B cell (primary cell): ENCODE measurements at regions not wholly inside any gene's neighbourhood (a gene's known extent, or its start where the extent isn't known, plus 50 kb on each side); places are given as distances from the start of the nearest gene placed in this dataset.

Experiments
- ATAC-seq: fragments of 200-7000 bp; cut with Tn5 transposase; one replicate; pipeline ENCODE4 v1.10.0; 2021; ENCODE audit warnings: low read depth, mild to moderate bottlenecking, moderate number of reproducible peaks, moderate library complexity
- CTCF ChIA-PET: fragments of 350-600 bp; sonication (Branson Sonifier 250); formaldehyde crosslinking; loops from one replicate; lab custom pipeline; 2021; ENCODE audit warnings: antibody characterized with exemption, inconsistent platforms; lab: Charles Lee
- POLR2A ChIA-PET: fragments of 350-600 bp; sonication (Branson Sonifier 250); formaldehyde crosslinking; loops from one replicate; lab custom pipeline; 2021; ENCODE audit warnings: antibody characterized with exemption; lab: Charles Lee
- DNase-seq: peaks from one replicate; pipeline ENCODE4 v3.0.0; 2013
- H2AFZ ChIP-seq: 2 replicates; pipeline ENCODE4 v1.6.1; 2012; ENCODE audit warnings: mild to moderate bottlenecking, low read depth, low read length; ENCODE audit not compliant: insufficient read depth, poor library complexity, severe bottlenecking
- H3K27ac ChIP-seq, 2 donors: 1 replicate in 1 of 2; 2 replicates in 1 of 2; pipeline ENCODE4 v1.5.1; 2012 to 2013; ENCODE audit warnings: low read length in 2 of 2, mild to moderate bottlenecking in 2 of 2, moderate library complexity in 1 of 2
- H3K27me3 ChIP-seq, 4 experiments: fragments of 200-600 bp in 1 of 4; sonication (generic) in 1 of 4; replicated peaks in 1 of 4; 1 replicate in 2 of 4; 2 replicates in 2 of 4; pipeline versions ENCODE4 v1.6.1 to v1.7.0; 2013 to 2016; ENCODE audit warnings: low read length in 3 of 4, mild to moderate bottlenecking in 2 of 4, mixed read lengths in 1 of 4, moderate library complexity in 1 of 4; ENCODE audit not compliant: insufficient read depth in 4 of 4, control insufficient read depth in 3 of 4; ENCODE audit errors: control extremely low read depth in 1 of 4
- H3K36me3 ChIP-seq, 2 experiments: replicated peaks in 1 of 2; 1 replicate in 1 of 2; 2 replicates in 1 of 2; pipeline versions ENCODE4 v1.6.1 to v1.7.1; 2013; ENCODE audit warnings: low read length in 1 of 2; ENCODE audit not compliant: insufficient read depth in 2 of 2, control insufficient read depth in 1 of 2; ENCODE audit errors: control extremely low read depth in 1 of 2, extremely low read depth in 1 of 2
- H3K4me1 ChIP-seq, 2 donors: fragments of 200-600 bp in 1 of 2; sonication (generic) in 1 of 2; 1 replicate in 1 of 2; 2 replicates in 1 of 2; pipeline versions ENCODE4 v1.5.1 to v1.6.1; 2013 to 2017; ENCODE audit warnings: low read length in 2 of 2; ENCODE audit not compliant: control insufficient read depth in 2 of 2, insufficient read depth in 2 of 2
- H3K4me2 ChIP-seq: replicated peaks from 2 replicates; pipeline ENCODE3; 2012; ENCODE audit warnings: mild to moderate bottlenecking, low read depth, low read length; ENCODE audit not compliant: poor library complexity, severe bottlenecking
- H3K4me3 ChIP-seq, 5 experiments: fragments of 200-600 bp in 1 of 5; sonication (generic) in 1 of 5; 1 replicate in 3 of 5; 2 replicates in 2 of 5; pipeline versions ENCODE4 v1.5.1 to v1.7.0; 2011 to 2016; ENCODE audit warnings: low read length in 4 of 5, mild to moderate bottlenecking in 4 of 5, low read depth in 2 of 5, control low read depth in 1 of 5, moderate library complexity in 1 of 5; ENCODE audit not compliant: insufficient read depth in 1 of 5; ENCODE audit errors: control extremely low read depth in 1 of 5, extremely low read depth in 1 of 5
- H3K79me2 ChIP-seq: fragments of 200-600 bp; sonication (generic); one replicate; pipeline ENCODE4 v1.6.0; 2016; ENCODE audit warnings: low read length; ENCODE audit not compliant: control insufficient read depth, insufficient read depth
- H3K9ac ChIP-seq: fragments of 200-600 bp; sonication (generic); 2 replicates; pipeline ENCODE4 v1.6.1; 2017; ENCODE audit warnings: mild to moderate bottlenecking, low read length, moderate library complexity
- H3K9me3 ChIP-seq, 3 donors: one replicate each; pipeline versions ENCODE4 v1.6.1 to v1.7.1; 2013; ENCODE audit warnings: low read length in 2 of 3; ENCODE audit not compliant: control insufficient read depth in 2 of 3, insufficient read depth in 1 of 3; ENCODE audit errors: control extremely low read depth in 1 of 3
- H4K20me1 ChIP-seq: 2 replicates; pipeline ENCODE4 v1.6.0; 2012; ENCODE audit warnings: mild to moderate bottlenecking, low read length; ENCODE audit not compliant: insufficient read depth, control insufficient read depth, poor library complexity, severe bottlenecking
- H3K27ac Mint-ChIP-seq: one replicate; pipeline ENCODE4 v1.8.0; 2021; ENCODE audit warnings: mixed read lengths
- H3K27me3 Mint-ChIP-seq: one replicate; pipeline ENCODE4 v1.8.0; 2021; ENCODE audit warnings: mixed read lengths
- H3K4me1 Mint-ChIP-seq: one replicate; pipeline ENCODE4 v1.8.0; 2021; ENCODE audit warnings: mixed read lengths
- H3K4me3 Mint-ChIP-seq: one replicate; pipeline ENCODE4 v1.8.0; 2021; ENCODE audit warnings: mixed read lengths
- H3K9me3 Mint-ChIP-seq: one replicate; pipeline ENCODE4 v1.8.0; 2022; ENCODE audit warnings: mixed read lengths; ENCODE audit not compliant: insufficient read depth
- EZH2 ChIP-seq: IDR thresholded peaks from 2 replicates; pipeline ENCODE4 v1.6.1; 2012; ENCODE audit warnings: borderline replicate concordance, low read depth, mild to moderate bottlenecking, moderate library complexity, low read length; ENCODE audit not compliant: insufficient read depth, poor library complexity, severe bottlenecking
- WGBS: methylation state at CpG from one replicate; pipeline ENCODE4 v1.1.5; 2013; ENCODE audit warnings: missing lambda C conversion rate; ENCODE audit not compliant: insufficient coverage; 5-methylcytosine and 5-hydroxymethylcytosine counted together
- intact Hi-C: fragments of 100-400 bp; cut with micrococcal nuclease; formaldehyde crosslinking; loops from one replicate; pipeline ENCODE4 v1.10.0; 2022
- TF ChIP-seq, protein P1 (sequence below): fragments of 200-600 bp; IDR thresholded peaks from one replicate; pipeline ENCODE4 v1.8.0; 2022; ENCODE audit warnings: antibody characterized with exemption, mild to moderate bottlenecking

DNA sequence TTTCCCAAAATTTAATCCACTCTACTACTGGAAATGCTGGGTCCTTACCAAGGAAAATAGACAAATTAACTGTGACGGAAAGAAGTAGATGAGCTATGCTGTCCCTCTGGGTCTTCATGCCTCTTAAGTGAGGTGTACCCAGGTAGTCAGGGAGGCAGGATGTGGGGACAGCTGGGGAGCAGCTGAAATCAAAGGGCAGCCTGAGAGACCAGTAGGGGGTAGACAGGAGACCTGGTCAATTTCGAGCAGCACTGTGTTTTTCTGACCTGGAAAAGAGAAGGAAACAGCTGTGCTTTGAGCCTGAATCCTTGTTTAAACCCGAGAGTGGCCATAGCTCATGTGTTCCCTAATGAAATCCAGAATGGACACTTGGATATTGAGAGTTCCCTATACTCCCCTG, 587.3 kb downstream of the EFNB2 start:
- no peak for ATAC-seq
- peaks cover 0 to 6% (median 0%) of the 10 kb centered on the region in 3 donors for H3K9me3 ChIP-seq
- intact Hi-C loops: no loop called here
- no peak overlapping the region for H3K9ac ChIP-seq
- no peaks in the 10 kb centered on the region for H4K20me1 ChIP-seq
- CTCF ChIA-PET: no interaction called here
- Mint-ChIP-seq H3K4me3 (no peak overlapping the region), H3K27ac (no peak overlapping the region), H3K9me3 (peaks cover 2% of the 10 kb centered on the region), H3K4me1 (no peaks in the 10 kb centered on the region), H3K27me3 (no peaks in the 10 kb centered on the region)
- no peak overlapping the region for H3K4me2 ChIP-seq
- POLR2A ChIA-PET: no interaction called here
- 77% methylated on average over 3 of the region's 3 CpGs for WGBS
- H3K79me2 ChIP-seq: no peaks in the 10 kb centered on the region
- no peak for DNase-seq
- no peak overlapping the region for H3K4me3 ChIP-seq
- no peaks in the 10 kb centered on the region for H3K27me3 ChIP-seq
- H3K36me3 ChIP-seq: no peaks in the 10 kb centered on the region
- H3K27ac ChIP-seq: no peak overlapping the region
- no peaks in the 10 kb centered on the region for H3K4me1 ChIP-seq
- no peak overlapping the region for H2AFZ ChIP-seq
- TF ChIP-seq EZH2: no peak
- TF ChIP-seq, protein P1, sequence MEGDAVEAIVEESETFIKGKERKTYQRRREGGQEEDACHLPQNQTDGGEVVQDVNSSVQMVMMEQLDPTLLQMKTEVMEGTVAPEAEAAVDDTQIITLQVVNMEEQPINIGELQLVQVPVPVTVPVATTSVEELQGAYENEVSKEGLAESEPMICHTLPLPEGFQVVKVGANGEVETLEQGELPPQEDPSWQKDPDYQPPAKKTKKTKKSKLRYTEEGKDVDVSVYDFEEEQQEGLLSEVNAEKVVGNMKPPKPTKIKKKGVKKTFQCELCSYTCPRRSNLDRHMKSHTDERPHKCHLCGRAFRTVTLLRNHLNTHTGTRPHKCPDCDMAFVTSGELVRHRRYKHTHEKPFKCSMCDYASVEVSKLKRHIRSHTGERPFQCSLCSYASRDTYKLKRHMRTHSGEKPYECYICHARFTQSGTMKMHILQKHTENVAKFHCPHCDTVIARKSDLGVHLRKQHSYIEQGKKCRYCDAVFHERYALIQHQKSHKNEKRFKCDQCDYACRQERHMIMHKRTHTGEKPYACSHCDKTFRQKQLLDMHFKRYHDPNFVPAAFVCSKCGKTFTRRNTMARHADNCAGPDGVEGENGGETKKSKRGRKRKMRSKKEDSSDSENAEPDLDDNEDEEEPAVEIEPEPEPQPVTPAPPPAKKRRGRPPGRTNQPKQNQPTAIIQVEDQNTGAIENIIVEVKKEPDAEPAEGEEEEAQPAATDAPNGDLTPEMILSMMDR: no peak

DNA sequence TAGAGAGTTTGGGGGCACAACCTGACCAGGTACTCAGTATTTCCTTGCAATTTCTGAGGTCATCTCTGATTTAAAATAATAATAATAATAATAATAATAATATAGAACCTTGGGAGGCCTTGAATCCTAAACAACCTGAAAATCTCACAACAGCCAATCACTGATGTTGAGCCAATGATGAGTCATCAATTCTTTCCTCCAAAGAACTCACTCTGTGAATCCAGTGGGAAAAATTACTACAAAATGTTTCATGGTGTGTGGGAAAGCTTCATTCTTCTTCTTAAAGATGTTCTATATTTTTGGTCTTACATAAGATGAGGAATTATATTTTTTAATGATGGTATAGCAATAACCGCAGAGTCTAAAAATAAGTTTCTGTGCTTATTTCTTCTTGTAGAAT, 594.6 kb downstream of the EFNB2 start:
- H3K4me3 ChIP-seq: no peak overlapping the region
- H2AFZ ChIP-seq: no peak overlapping the region
- H3K9ac ChIP-seq: no peak overlapping the region
- peaks cover 0 to 8% (median 0%) of the 10 kb centered on the region in 3 donors for H3K9me3 ChIP-seq
- H3K79me2 ChIP-seq: no peaks in the 10 kb centered on the region
- peaks cover 7% of the 10 kb centered on the region for H3K9me3 Mint-ChIP-seq
- no peak overlapping the region for H3K4me2 ChIP-seq
- CTCF ChIA-PET: no interaction called here
- intact Hi-C loops: no loop called here
- H3K4me3 Mint-ChIP-seq: no peak overlapping the region
- no peaks in the 10 kb centered on the region for H3K4me1 Mint-ChIP-seq
- no peaks in the 10 kb centered on the region for H3K27me3 ChIP-seq
- ATAC-seq (no peak), DNase-seq (no peak)
- H3K27ac ChIP-seq: no peak overlapping the region
- POLR2A ChIA-PET: no interaction called here
- no peak overlapping the region for H3K27ac Mint-ChIP-seq
- TF ChIP-seq, protein P1: no peak
- no peak for TF ChIP-seq EZH2
- no peaks in the 10 kb centered on the region for H3K36me3 ChIP-seq
- no peaks in the 10 kb centered on the region for H3K4me1 ChIP-seq
- H3K27me3 Mint-ChIP-seq: no peaks in the 10 kb centered on the region
- no peaks in the 10 kb centered on the region for H4K20me1 ChIP-seq
- WGBS: no CpG with 5 or more reads among the region's 1 CpG
